SK-N-SH (cell line): ENCODE measurements at regions not wholly inside any gene's neighbourhood (a gene's known extent, or its start where the extent isn't known, plus 50 kb on each side); places are given as distances from the start of the nearest gene placed in this dataset.

ENCODE experiments used
- EP300 ChIP-seq, 2 experiments: IDR thresholded peaks; 2 replicates each; pipeline versions ENCODE4 v1.4.0 to v1.6.1; 2012; ENCODE audit warnings: borderline replicate concordance in 1 of 2, low read depth in 1 of 2, low read length in 1 of 2
- TF ChIP-seq, protein P1 (sequence below): fragments of 150-350 bp; IDR thresholded peaks from 2 replicates; pipeline ENCODE4 v1.6.1; 2017; ENCODE audit warnings: antibody characterized with exemption, low read length, low read depth, borderline replicate concordance
- TF ChIP-seq, protein P2 (sequence below): fragments of 200-600 bp; sonication (generic); IDR thresholded peaks from 2 replicates; pipeline ENCODE4 v1.6.1; 2017; ENCODE audit warnings: antibody characterized with exemption, mild to moderate bottlenecking, moderate library complexity

DNA sequence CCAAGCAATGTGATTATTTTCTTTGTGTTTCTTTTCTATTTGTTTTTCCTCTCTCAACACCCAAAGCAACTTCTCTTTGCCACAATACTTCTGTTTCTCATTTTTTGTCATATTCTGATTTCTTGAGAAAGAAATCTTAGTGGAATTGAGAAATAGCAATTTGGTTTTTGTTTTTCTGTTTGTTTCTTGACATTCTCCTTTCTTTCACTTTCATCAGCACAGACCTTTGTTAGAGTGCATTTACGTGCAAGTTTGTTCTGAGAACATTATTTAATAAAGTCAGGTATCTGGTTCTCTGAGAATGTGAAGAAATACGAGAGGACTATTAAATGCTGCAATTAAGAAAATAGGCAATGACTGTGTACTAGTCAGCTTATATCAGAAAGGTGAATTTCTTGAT is 608.1 kb upstream of the AADAT start:
- TF ChIP-seq EP300 (IDR thresholded peaks at IDR 0.05; ENCODE audit: borderline replicate concordance in 1 of 2, low read depth in 1 of 2, low read length in 1 of 2): no peak
- TF ChIP-seq, protein P1, sequence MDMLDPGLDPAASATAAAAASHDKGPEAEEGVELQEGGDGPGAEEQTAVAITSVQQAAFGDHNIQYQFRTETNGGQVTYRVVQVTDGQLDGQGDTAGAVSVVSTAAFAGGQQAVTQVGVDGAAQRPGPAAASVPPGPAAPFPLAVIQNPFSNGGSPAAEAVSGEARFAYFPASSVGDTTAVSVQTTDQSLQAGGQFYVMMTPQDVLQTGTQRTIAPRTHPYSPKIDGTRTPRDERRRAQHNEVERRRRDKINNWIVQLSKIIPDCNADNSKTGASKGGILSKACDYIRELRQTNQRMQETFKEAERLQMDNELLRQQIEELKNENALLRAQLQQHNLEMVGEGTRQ: no peak
- TF ChIP-seq, protein P2, sequence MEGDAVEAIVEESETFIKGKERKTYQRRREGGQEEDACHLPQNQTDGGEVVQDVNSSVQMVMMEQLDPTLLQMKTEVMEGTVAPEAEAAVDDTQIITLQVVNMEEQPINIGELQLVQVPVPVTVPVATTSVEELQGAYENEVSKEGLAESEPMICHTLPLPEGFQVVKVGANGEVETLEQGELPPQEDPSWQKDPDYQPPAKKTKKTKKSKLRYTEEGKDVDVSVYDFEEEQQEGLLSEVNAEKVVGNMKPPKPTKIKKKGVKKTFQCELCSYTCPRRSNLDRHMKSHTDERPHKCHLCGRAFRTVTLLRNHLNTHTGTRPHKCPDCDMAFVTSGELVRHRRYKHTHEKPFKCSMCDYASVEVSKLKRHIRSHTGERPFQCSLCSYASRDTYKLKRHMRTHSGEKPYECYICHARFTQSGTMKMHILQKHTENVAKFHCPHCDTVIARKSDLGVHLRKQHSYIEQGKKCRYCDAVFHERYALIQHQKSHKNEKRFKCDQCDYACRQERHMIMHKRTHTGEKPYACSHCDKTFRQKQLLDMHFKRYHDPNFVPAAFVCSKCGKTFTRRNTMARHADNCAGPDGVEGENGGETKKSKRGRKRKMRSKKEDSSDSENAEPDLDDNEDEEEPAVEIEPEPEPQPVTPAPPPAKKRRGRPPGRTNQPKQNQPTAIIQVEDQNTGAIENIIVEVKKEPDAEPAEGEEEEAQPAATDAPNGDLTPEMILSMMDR: no peak
